ENCODE measurements at regions not wholly inside any gene's neighbourhood (a gene's known extent, or its start where the extent isn't known, plus 50 kb on each side); places are given as distances from the start of the nearest gene placed in this dataset.

GRCh38 chr13:67303661-67304333 is 73.7 kb upstream of the PCDH9 start:
- Histone ChIP-seq H3K4me3 (no peak overlapping the region), H3K9me3 (no peaks in the 10 kb centered on the region), H3K36me3 (no peaks in the 10 kb centered on the region), H3K27ac (no peak overlapping the region), H3K27me3 (no peaks in the 10 kb centered on the region), H3K4me1 (no peaks in the 10 kb centered on the region)
- no peak for DNase-seq (ENCODE audit: low spot score in 2 of 2)
- WGBS, 2 donors: 64 to 73% methylated on average over 6 of the region's 6 CpGs
- TF ChIP-seq EP300 (IDR thresholded peaks at IDR 0.05) (no peak), CTCF (IDR thresholded peaks at IDR 0.05) (no peak), POLR2A (IDR thresholded peaks at IDR 0.05) (no peak)

- Histone ChIP-seq H3K27ac (no peak overlapping the region), H3K4me3 (no peak overlapping the region), H3K27me3 (no peaks in the 10 kb centered on the region), H3K4me1 (no peaks in the 10 kb centered on the region), H3K9me3 (no peaks in the 10 kb centered on the region), H3K36me3 (no peaks in the 10 kb centered on the region)
- WGBS, 2 donors: 87 to 93% methylated on average over 3 of the region's 3 CpGs
- no peak for DNase-seq (ENCODE audit: low spot score in 2 of 2)
- TF ChIP-seq EP300 (IDR thresholded peaks at IDR 0.05) (no peak), POLR2A (IDR thresholded peaks at IDR 0.05) (no peak), CTCF (IDR thresholded peaks at IDR 0.05) (no peak)
Measured at GRCh38 chr13:67299751-67300150, 69.6 kb upstream of the PCDH9 start.

- no peak for TF ChIP-seq EP300 (IDR thresholded peaks at IDR 0.05)
- no peak for TF ChIP-seq CTCF (IDR thresholded peaks at IDR 0.05)
- no peak for TF ChIP-seq POLR2A (IDR thresholded peaks at IDR 0.05)
- no peaks in the 10 kb centered on the region for H3K27me3 ChIP-seq
- H3K36me3 ChIP-seq: no peaks in the 10 kb centered on the region
- no peaks in the 10 kb centered on the region for H3K9me3 ChIP-seq
- H3K4me3 ChIP-seq: no peak overlapping the region
- H3K4me1 ChIP-seq: no peaks in the 10 kb centered on the region
- DNase-seq (ENCODE audit: low spot score in 2 of 2): no peak
- H3K27ac ChIP-seq: no peak overlapping the region
- 38 to 59% methylated on average over 1 of the region's 1 CpG for WGBS, 2 donors
Measured at GRCh38 chr13:67299072-67299635, 69.0 kb upstream of the PCDH9 start.

- TF ChIP-seq POLR2A (IDR thresholded peaks at IDR 0.05) (no peak), EP300 (IDR thresholded peaks at IDR 0.05) (no peak), CTCF (IDR thresholded peaks at IDR 0.05) (no peak)
- Histone ChIP-seq H3K27me3 (no peaks in the 10 kb centered on the region), H3K36me3 (no peaks in the 10 kb centered on the region), H3K9me3 (no peaks in the 10 kb centered on the region), H3K4me3 (no peak overlapping the region), H3K4me1 (no peaks in the 10 kb centered on the region), H3K27ac (no peak overlapping the region)
- no peak for DNase-seq (ENCODE audit: low spot score in 2 of 2)
Measured at GRCh38 chr13:67298297-67298696, 68.2 kb upstream of the PCDH9 start.

- no peak for DNase-seq (ENCODE audit: low spot score in 2 of 2)
- WGBS, 2 donors: 89 to 98% methylated on average over 2 of the region's 2 CpGs
- no peaks in the 10 kb centered on the region for H3K4me1 ChIP-seq
- no peaks in the 10 kb centered on the region for H3K36me3 ChIP-seq
- no peaks in the 10 kb centered on the region for H3K27me3 ChIP-seq
- H3K27ac ChIP-seq: no peak overlapping the region
- no peaks in the 10 kb centered on the region for H3K9me3 ChIP-seq
- no peak overlapping the region for H3K4me3 ChIP-seq
- TF ChIP-seq EP300 (IDR thresholded peaks at IDR 0.05) (no peak), POLR2A (IDR thresholded peaks at IDR 0.05) (no peak), CTCF (IDR thresholded peaks at IDR 0.05) (no peak)
Measured at GRCh38 chr13:67296511-67296910, 66.4 kb upstream of the PCDH9 start.
